GM19328 (cell line): ENCODE measurements at regions not wholly inside any gene's neighbourhood (a gene's known extent, or its start where the extent isn't known, plus 50 kb on each side); places are given as distances from the start of the nearest gene placed in this dataset.

Experiments
- ATAC-seq: cut with Tn5 transposase; IDR thresholded peaks from one replicate; pipeline ENCODE4 v1.9.1; 2021; ENCODE audit warnings: mild to moderate bottlenecking, moderate library complexity; ENCODE audit not compliant: unreplicated experiment

- ATAC-seq = no peak
Observed at GRCh38 chr1:70916034-70916427, 131.6 kb downstream of the PTGER3 start.

GRCh38 chr1:70919706-70920323 lies 127.8 kb downstream of the PTGER3 start:
- ATAC-seq = no peak
